ENCODE measurements at regions not wholly inside any gene's neighbourhood (a gene's known extent, or its start where the extent isn't known, plus 50 kb on each side); places are given as distances from the start of the nearest gene placed in this dataset.
"Not testable (repeated sequence)": the region's sequence is repeated elsewhere in the genome, so short reads cannot be mapped to it uniquely, and the experiment has no call there.

GRCh38 chr14:83887866-83888265, 1642.1 kb upstream of the FLRT2 start:
- DNase-seq = no peak

GRCh38 chr14:83893447-83893846, 1636.5 kb upstream of the FLRT2 start:
- no peak for DNase-seq

- DNase-seq = no peak
Measured at GRCh38 chr14:83894568-83894967, 1635.4 kb upstream of the FLRT2 start.

GRCh38 chr14:83898558-83898957, 1631.4 kb upstream of the FLRT2 start:
- not testable (repeated sequence) for DNase-seq

GRCh38 chr14:83899706-83900105, 1630.2 kb upstream of the FLRT2 start:
- DNase-seq = no peak

- no peak for DNase-seq
Measured at GRCh38 chr14:83905157-83905556, 1624.8 kb upstream of the FLRT2 start.

GRCh38 chr14:83908419-83908818, 1621.5 kb upstream of the FLRT2 start:
- DNase-seq = no peak

GRCh38 chr14:83909507-83909906, 1620.4 kb upstream of the FLRT2 start:
- no peak for DNase-seq

- no peak for DNase-seq
Measured at GRCh38 chr14:83912032-83912642, 1617.8 kb upstream of the FLRT2 start.

GRCh38 chr14:83913476-83913875, 1616.5 kb upstream of the FLRT2 start:
- no peak for DNase-seq

GRCh38 chr14:83918546-83918945, 1611.4 kb upstream of the FLRT2 start:
- DNase-seq = no peak

GRCh38 chr14:83919675-83920074, 1610.3 kb upstream of the FLRT2 start:
- not testable (repeated sequence) for DNase-seq

GRCh38 chr14:83923842-83924241, 1606.1 kb upstream of the FLRT2 start:
- DNase-seq = no peak

GRCh38 chr14:83924259-83924658, 1605.7 kb upstream of the FLRT2 start:
- DNase-seq = no peak

- no peak for DNase-seq
Measured at GRCh38 chr14:83940253-83940652, 1589.7 kb upstream of the FLRT2 start.

GRCh38 chr14:83958359-83958758, 1571.6 kb upstream of the FLRT2 start:
- DNase-seq = no peak

- DNase-seq = no peak
Measured at GRCh38 chr14:83960832-83961512, 1569.0 kb upstream of the FLRT2 start.

GRCh38 chr14:83969998-83970397, 1559.9 kb upstream of the FLRT2 start:
- DNase-seq = no peak

GRCh38 chr14:83972631-83973030, 1557.3 kb upstream of the FLRT2 start:
- no peak for DNase-seq

GRCh38 chr14:83974647-83975163, 1555.2 kb upstream of the FLRT2 start:
- no peak for DNase-seq

GRCh38 chr14:83975435-83975834, 1554.5 kb upstream of the FLRT2 start:
- no peak for DNase-seq

GRCh38 chr14:83975841-83976770, 1553.8 kb upstream of the FLRT2 start:
- DNase-seq = no peak

- no peak for DNase-seq
Measured at GRCh38 chr14:83977583-83977982, 1552.4 kb upstream of the FLRT2 start.
